NOMO-1 (cell line): ENCODE measurements at regions not wholly inside any gene's neighbourhood (a gene's known extent, or its start where the extent isn't known, plus 50 kb on each side); places are given as distances from the start of the nearest gene placed in this dataset.

ENCODE experiments used
- DNase-seq, 2 experiments: peaks; one replicate each; lab custom pipeline; 2025; ENCODE audit not compliant: unreplicated experiment in 2 of 2; lab: John Stamatoyannopoulos, UW

- DNase-seq, result no peak
Measured at GRCh38 chr10:47053081-47053798, 142.0 kb downstream of the PTPN20 start.

GRCh38 chr10:47054974-47055373 is 143.7 kb downstream of the PTPN20 start:
- no peak for DNase-seq

GRCh38 chr10:47055386-47056246 is 144.4 kb downstream of the PTPN20 start:
- DNase-seq, result no peak

GRCh38 chr10:47056247-47056510 is 145.0 kb downstream of the PTPN20 start:
- no peak for DNase-seq

GRCh38 chr10:47057471-47057870 is 146.2 kb downstream of the PTPN20 start:
- DNase-seq, result no peak

GRCh38 chr10:47058032-47058702 is 146.9 kb downstream of the PTPN20 start:
- no peak for DNase-seq

GRCh38 chr10:47058961-47059391 is 147.7 kb downstream of the PTPN20 start:
- DNase-seq, result no peak

GRCh38 chr10:47059606-47060311 is 148.5 kb downstream of the PTPN20 start:
- no peak for DNase-seq

- DNase-seq, result no peak
Measured at GRCh38 chr10:47060356-47060755, 149.1 kb downstream of the PTPN20 start.

- DNase-seq, result no peak
Measured at GRCh38 chr10:47060993-47061500, 149.8 kb downstream of the PTPN20 start.

- DNase-seq, result no peak
Measured at GRCh38 chr10:47061776-47062175, 150.5 kb downstream of the PTPN20 start.

- DNase-seq, result no peak
Measured at GRCh38 chr10:47062441-47063200, 151.4 kb downstream of the PTPN20 start.

- no peak for DNase-seq
Measured at GRCh38 chr10:47063858-47064257, 152.6 kb downstream of the PTPN20 start.

GRCh38 chr10:47065903-47066302 is 154.7 kb downstream of the PTPN20 start:
- DNase-seq, result no peak

GRCh38 chr10:47067949-47068940 is 157.0 kb downstream of the PTPN20 start:
- DNase-seq, result no peak

GRCh38 chr10:47070541-47070940 is 159.3 kb downstream of the PTPN20 start:
- no peak for DNase-seq

- no peak for DNase-seq
Measured at GRCh38 chr10:47071891-47072290, 160.7 kb downstream of the PTPN20 start.

GRCh38 chr10:47073967-47074366 is 162.7 kb downstream of the PTPN20 start:
- no peak for DNase-seq

GRCh38 chr10:47076949-47077361 is 165.7 kb downstream of the PTPN20 start:
- DNase-seq, result no peak
